Esophagus squamous epithelium (tissue), 4 donors: ENCODE measurements at regions not wholly inside any gene's neighbourhood (a gene's known extent, or its start where the extent isn't known, plus 50 kb on each side); places are given as distances from the start of the nearest gene placed in this dataset.

Experiments used
- POLR2A ChIP-seq, 4 donors: fragments of 450-650 bp; IDR thresholded peaks; one replicate each; pipeline ENCODE4 v1.6.1; 2017; ENCODE audit warnings: antibody characterized with exemption in 4 of 4, mild to moderate bottlenecking in 4 of 4, moderate library complexity in 3 of 4
- TF ChIP-seq, protein P1 (sequence below), 6 experiments: fragments of 450-650 bp in 4 of 6; fragments of 200-600 bp in 2 of 6; sonication (generic) in 2 of 6; IDR thresholded peaks; one replicate each; pipeline ENCODE4 v1.5.1; 2016 to 2019; ENCODE audit warnings: antibody characterized with exemption in 6 of 6, mild to moderate bottlenecking in 4 of 6, moderate library complexity in 4 of 6

DNA sequence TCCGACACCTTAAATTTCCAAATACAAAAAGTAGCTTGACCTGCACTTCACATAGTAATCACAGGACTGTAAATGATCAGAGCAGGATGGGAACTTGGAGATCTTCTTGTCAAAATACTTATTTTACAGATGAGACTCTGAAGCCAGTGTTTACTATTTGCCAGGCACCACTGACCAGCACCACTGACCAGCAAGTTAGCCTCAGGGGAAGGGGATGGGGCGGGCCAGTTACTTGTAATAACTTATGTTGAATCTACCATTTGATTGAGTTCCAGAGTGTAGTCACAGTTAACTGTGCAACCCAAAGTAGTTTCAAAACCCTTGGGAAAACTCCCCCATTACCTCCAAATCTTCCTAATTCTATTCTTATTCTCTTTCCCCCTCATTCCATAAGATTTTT is 278.4 kb downstream of the PCNX1 start:
- TF ChIP-seq, protein P1, sequence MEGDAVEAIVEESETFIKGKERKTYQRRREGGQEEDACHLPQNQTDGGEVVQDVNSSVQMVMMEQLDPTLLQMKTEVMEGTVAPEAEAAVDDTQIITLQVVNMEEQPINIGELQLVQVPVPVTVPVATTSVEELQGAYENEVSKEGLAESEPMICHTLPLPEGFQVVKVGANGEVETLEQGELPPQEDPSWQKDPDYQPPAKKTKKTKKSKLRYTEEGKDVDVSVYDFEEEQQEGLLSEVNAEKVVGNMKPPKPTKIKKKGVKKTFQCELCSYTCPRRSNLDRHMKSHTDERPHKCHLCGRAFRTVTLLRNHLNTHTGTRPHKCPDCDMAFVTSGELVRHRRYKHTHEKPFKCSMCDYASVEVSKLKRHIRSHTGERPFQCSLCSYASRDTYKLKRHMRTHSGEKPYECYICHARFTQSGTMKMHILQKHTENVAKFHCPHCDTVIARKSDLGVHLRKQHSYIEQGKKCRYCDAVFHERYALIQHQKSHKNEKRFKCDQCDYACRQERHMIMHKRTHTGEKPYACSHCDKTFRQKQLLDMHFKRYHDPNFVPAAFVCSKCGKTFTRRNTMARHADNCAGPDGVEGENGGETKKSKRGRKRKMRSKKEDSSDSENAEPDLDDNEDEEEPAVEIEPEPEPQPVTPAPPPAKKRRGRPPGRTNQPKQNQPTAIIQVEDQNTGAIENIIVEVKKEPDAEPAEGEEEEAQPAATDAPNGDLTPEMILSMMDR (IDR thresholded peaks at IDR 0.05), result no peak
- TF ChIP-seq POLR2A (IDR thresholded peaks at IDR 0.05), result no peak
